NT2/D1 (cell line): ENCODE measurements at regions not wholly inside any gene's neighbourhood (a gene's known extent, or its start where the extent isn't known, plus 50 kb on each side); places are given as distances from the start of the nearest gene placed in this dataset.
A peak's percentile ranks its signal among the peaks of the same experiment; 100 is the strongest.

Experiments used
- DNase-seq: peaks from one replicate; pipeline ENCODE4 v3.0.0-alpha.2; 2011; ENCODE audit warnings: low read depth, low spot score
- H3K27me3 ChIP-seq: 2 replicates; pipeline ENCODE4 v1.6.0; 2011; ENCODE audit warnings: mild to moderate bottlenecking; ENCODE audit not compliant: insufficient read length, insufficient read depth
- H3K36me3 ChIP-seq: 2 replicates; pipeline ENCODE4 v1.6.1; 2011; ENCODE audit warnings: mild to moderate bottlenecking, low read length, mixed read lengths; ENCODE audit not compliant: insufficient read depth, insufficient read length
- H3K4me1 ChIP-seq: 2 replicates; pipeline ENCODE4 v1.5.1; 2011; ENCODE audit not compliant: insufficient read depth, insufficient read length
- H3K4me3 ChIP-seq: 2 replicates; pipeline ENCODE4 v1.5.1; 2011; ENCODE audit warnings: low read depth; ENCODE audit not compliant: insufficient read length
- H3K9ac ChIP-seq: 2 replicates; pipeline ENCODE4 v1.6.0; 2011; ENCODE audit warnings: low read depth; ENCODE audit not compliant: insufficient read length
- H3K9me3 ChIP-seq: 2 replicates; pipeline ENCODE4 v1.5.1; 2011; ENCODE audit warnings: mild to moderate bottlenecking, low read length; ENCODE audit not compliant: insufficient read depth
- SUZ12 ChIP-seq: IDR thresholded peaks from 2 replicates; pipeline ENCODE4 v1.6.1; 2011; ENCODE audit not compliant: insufficient read length, insufficient read depth; ENCODE audit errors: extremely low read depth
- YY1 ChIP-seq: IDR thresholded peaks from 2 replicates; pipeline ENCODE4 v1.6.1; 2011; ENCODE audit not compliant: insufficient read length, insufficient read depth
- ZNF274 ChIP-seq: IDR thresholded peaks from 2 replicates; pipeline ENCODE4 v1.6.1; 2011; ENCODE audit warnings: mild to moderate bottlenecking, low read depth, low read length

DNA sequence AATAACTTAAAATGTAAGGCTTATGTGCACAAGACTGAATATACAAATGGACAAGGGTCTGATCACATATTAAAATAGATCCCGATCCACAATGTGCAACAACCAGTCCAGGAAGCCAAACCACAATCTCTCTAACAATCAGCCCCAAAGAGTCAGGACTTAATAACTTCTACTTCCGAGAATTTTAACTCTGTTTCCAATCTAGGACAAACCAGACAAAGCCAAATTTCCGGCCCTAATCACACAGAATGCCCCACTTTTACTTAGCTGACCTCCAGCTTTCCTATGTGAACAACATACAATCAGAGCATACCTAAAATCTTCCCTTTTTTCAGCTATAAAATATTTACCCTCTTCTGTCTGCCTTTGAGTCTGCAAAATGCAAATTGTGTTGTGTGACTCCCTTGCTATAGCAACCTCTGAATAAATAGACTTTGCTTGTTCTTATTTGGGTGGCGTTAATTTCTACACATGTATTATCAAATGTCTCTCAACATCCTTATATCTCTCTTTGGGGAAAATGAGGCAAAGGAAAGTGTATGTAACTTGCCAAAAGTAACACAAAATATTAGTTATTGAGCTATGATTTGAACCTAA, 381.9 kb upstream of the MC4R start:
- no peak for TF ChIP-seq YY1
- TF ChIP-seq SUZ12 = no peak
- TF ChIP-seq ZNF274 = no peak
- H3K9ac ChIP-seq = no peak overlapping the region
- H3K36me3 ChIP-seq = no peaks in the 10 kb centered on the region
- no peak for DNase-seq
- no peaks in the 10 kb centered on the region for H3K9me3 ChIP-seq
- H3K4me3 ChIP-seq = no peak overlapping the region
- H3K27me3 ChIP-seq = no peaks in the 10 kb centered on the region
- no peaks in the 10 kb centered on the region for H3K4me1 ChIP-seq

DNA sequence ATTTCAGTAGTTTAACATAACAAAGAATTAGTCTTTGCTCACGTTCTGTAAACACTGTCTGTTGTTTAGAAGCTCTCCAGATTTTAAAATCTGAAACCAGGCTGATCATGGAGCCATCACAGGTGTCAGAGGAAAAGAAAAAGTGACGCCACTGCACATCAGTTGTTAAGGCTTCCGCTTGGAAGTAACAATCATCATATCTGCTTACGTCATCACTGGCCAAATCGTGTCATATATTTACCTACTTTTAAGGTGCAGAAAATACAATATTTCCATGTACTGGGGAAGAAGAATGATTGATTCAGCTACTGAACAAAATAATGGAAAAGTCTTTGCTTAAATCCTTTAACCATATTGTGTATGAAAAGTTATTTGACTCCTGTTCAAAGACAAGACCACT, 382.6 kb upstream of the MC4R start:
- Histone ChIP-seq H3K4me1 (no peaks in the 10 kb centered on the region), H3K9me3 (no peaks in the 10 kb centered on the region), H3K4me3 (no peak overlapping the region), H3K36me3 (no peaks in the 10 kb centered on the region), H3K9ac (no peak overlapping the region), H3K27me3 (no peaks in the 10 kb centered on the region)
- TF ChIP-seq YY1 (no peak), SUZ12 (no peak), ZNF274 (no peak)
- DNase-seq = no peak

DNA sequence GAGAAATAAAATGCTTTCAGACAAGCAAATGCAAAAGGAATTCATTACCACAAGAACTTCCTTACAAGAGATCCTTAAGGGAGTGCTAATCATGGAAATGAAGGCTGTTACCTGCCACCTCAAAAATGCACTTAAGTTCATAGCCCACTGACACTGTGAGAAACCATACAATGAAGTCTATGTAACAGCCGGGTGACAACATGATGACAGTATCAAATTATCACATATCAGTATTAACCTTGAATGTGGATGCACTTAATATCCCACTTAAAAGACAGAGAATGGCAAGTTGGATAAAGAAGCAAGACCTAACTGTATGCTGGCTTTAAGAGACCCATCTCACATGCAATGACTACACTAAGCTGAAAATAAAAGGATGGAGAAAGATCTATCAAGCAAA, 403.4 kb upstream of the MC4R start:
- TF ChIP-seq ZNF274 (no peak), YY1 (no peak), SUZ12 (no peak)
- no peaks in the 10 kb centered on the region for H3K27me3 ChIP-seq
- H3K4me3 ChIP-seq = no peak overlapping the region
- no peaks in the 10 kb centered on the region for H3K4me1 ChIP-seq
- H3K36me3 ChIP-seq = no peaks in the 10 kb centered on the region
- DNase-seq = no peak
- peaks cover 5% of the 10 kb centered on the region; the same call in 1 of the 2 replicates for H3K9me3 ChIP-seq
- H3K9ac ChIP-seq = no peak overlapping the region

DNA sequence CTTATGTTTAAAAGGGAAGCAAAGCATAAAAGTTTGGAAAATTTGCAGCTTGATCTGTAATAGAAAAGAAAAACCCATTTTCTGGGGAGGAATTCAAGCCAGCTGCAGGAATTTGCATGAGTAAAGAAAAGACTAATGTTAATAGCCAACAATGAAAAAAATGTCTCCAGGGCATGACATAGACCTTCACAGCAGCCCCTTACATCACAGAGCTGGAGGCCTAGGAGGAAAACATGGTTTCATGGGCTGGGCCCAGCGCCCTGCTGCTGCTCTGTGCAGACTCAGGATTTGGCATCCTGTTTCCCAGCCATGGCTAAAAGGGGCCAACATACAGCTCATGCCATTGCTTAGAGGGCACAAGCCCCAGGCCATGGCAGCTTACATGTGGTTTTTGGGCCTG, 411.6 kb upstream of the MC4R start:
- Histone ChIP-seq H3K9me3 (peaks cover 12% of the 10 kb centered on the region; the same call in 1 of the 2 replicates), H3K4me1 (no peaks in the 10 kb centered on the region), H3K4me3 (no peak overlapping the region), H3K36me3 (no peaks in the 10 kb centered on the region), H3K9ac (no peak overlapping the region), H3K27me3 (no peaks in the 10 kb centered on the region)
- DNase-seq = no peak
- TF ChIP-seq ZNF274 (no peak), YY1 (no peak), SUZ12 (no peak)

DNA sequence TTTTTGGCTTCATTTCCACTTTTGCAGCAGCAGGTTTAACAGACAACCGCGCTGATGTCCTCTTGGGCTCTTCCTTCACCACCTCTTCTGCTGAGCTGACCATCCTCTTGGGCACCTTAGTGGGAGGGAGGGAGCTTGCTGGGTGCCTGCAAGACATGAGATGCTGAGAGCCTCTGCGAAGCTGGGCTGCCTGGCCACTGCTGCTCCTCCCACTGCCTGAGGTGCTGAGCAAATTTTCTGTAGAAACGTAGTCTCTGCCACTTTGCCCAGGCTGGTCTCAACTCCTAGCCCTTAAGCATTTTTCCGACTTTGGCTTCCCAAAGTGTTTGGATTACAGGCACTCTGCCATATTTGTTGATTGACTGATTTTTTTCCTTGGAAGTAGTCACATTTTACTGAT, 422.2 kb upstream of the MC4R start:
- no peak for TF ChIP-seq ZNF274
- no peak for TF ChIP-seq SUZ12
- TF ChIP-seq YY1 = no peak
- H3K9ac ChIP-seq = no peak overlapping the region
- H3K36me3 ChIP-seq = no peaks in the 10 kb centered on the region
- no peaks in the 10 kb centered on the region for H3K4me1 ChIP-seq
- no peak overlapping the region for H3K4me3 ChIP-seq
- no peaks in the 10 kb centered on the region for H3K9me3 ChIP-seq
- no peaks in the 10 kb centered on the region for H3K27me3 ChIP-seq
- no peak for DNase-seq

DNA sequence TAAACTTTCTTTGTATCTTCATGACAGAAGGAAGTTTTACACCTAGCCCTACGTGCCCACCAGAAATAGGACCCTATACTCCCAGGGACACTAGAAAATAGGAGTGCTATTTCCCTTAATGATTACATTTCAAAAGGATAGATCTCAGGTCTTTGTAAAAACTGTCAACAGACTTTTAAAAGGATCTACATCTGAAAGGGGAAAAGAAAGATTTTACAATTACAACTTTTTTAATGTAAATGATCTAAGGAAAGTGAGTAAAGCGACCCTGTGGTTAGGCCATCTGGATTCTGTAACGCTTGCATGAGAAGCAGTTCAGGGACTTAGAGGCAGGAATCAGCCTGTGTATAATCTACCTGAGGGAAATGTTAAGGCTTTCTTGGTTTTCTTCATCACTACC, 431.8 kb upstream of the MC4R start:
- Histone ChIP-seq H3K36me3 (no peaks in the 10 kb centered on the region), H3K4me3 (no peak overlapping the region), H3K9me3 (no peaks in the 10 kb centered on the region; the same call in 1 of the 2 replicates), H3K27me3 (no peaks in the 10 kb centered on the region), H3K4me1 (no peaks in the 10 kb centered on the region), H3K9ac (no peak overlapping the region)
- DNase-seq = peak; percentile 57
- TF ChIP-seq ZNF274 = no peak

DNA sequence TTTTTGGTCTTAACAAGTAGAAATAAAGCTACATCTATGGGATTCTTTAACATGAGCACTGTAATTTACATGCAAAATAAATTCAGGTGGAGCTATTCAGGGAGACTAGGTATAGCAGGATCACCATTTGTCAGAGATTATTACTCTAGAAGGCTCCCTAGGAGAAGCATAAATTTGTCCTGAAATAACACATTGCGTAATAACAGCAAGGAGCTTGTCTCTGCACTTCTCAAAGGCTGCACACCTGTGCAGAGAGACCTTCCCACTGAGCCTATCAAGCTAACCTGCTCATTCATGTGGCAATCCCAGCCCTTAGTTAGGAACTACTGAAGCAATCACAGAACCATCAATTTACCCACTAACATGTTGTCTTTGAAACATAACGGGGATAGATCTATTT, 437.4 kb upstream of the MC4R start:
- Histone ChIP-seq H3K9ac (no peak overlapping the region), H3K36me3 (no peaks in the 10 kb centered on the region), H3K4me1 (no peaks in the 10 kb centered on the region), H3K9me3 (no peaks in the 10 kb centered on the region), H3K4me3 (no peak overlapping the region), H3K27me3 (no peaks in the 10 kb centered on the region)
- TF ChIP-seq YY1 = no peak
- TF ChIP-seq ZNF274 = no peak
- TF ChIP-seq SUZ12 = no peak
- DNase-seq = no peak

DNA sequence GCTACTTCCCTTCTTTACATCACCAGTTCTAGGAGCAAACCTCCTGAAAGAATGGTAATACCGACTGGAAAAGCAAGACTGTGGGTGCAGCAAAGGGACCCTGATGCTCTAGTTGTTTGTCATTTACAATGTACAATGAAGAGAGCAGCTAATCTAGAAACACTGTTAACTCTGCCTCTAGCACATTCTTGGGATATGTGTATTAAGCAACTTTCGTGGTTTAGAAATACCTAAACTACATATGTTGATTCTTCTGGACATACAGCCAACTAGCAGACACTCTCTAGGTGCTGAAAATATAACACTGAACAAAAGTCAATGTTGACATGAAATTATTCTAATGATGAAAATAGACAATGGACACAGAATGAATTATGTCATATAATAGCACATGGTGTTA, 440.3 kb upstream of the MC4R start:
- H3K4me1 ChIP-seq = no peaks in the 10 kb centered on the region
- no peak for DNase-seq
- no peak for TF ChIP-seq SUZ12
- no peak for TF ChIP-seq ZNF274
- no peak for TF ChIP-seq YY1
- no peaks in the 10 kb centered on the region for H3K9me3 ChIP-seq
- no peaks in the 10 kb centered on the region for H3K36me3 ChIP-seq
- H3K9ac ChIP-seq = no peak overlapping the region
- H3K27me3 ChIP-seq = no peaks in the 10 kb centered on the region
- no peak overlapping the region for H3K4me3 ChIP-seq
